MM.1S (cell line): ENCODE measurements at regions not wholly inside any gene's neighbourhood (a gene's known extent, or its start where the extent isn't known, plus 50 kb on each side); places are given as distances from the start of the nearest gene placed in this dataset.

Experiments used
- DNase-seq: peaks from one replicate; pipeline ENCODE4 v3.0.0-alpha.2; 2015
- H2AFZ ChIP-seq: fragments of 300-600 bp; sonication (generic); 2 replicates; pipeline ENCODE4 v1.6.0; 2016; ENCODE audit warnings: antibody characterized with exemption, low read length
- H3F3A ChIP-seq: fragments of 300-600 bp; sonication (generic); 2 replicates; pipeline ENCODE4 v1.6.1; 2016; ENCODE audit warnings: mild to moderate bottlenecking, antibody characterized with exemption, low read length, moderate library complexity, mixed read lengths; ENCODE audit not compliant: insufficient read depth
- H3K27ac ChIP-seq: fragments of 300-600 bp; sonication (generic); 2 replicates; pipeline ENCODE4 v1.5.1; 2016; ENCODE audit warnings: mild to moderate bottlenecking, low read length
- H3K27me3 ChIP-seq: fragments of 300-600 bp; sonication (generic); replicated peaks from 2 replicates; pipeline ENCODE4 v1.6.0; 2016; ENCODE audit warnings: low read length; ENCODE audit not compliant: insufficient read depth
- H3K36me3 ChIP-seq: fragments of 300-600 bp; sonication (generic); replicated peaks from 2 replicates; pipeline ENCODE4 v1.6.1; 2016; ENCODE audit warnings: mild to moderate bottlenecking, low read length, mixed read lengths; ENCODE audit not compliant: insufficient read depth
- H3K4me1 ChIP-seq: fragments of 300-600 bp; sonication (generic); 2 replicates; pipeline ENCODE4 v1.6.1; 2016; ENCODE audit warnings: low read length, mixed read lengths
- H3K4me2 ChIP-seq: fragments of 300-600 bp; sonication (generic); 2 replicates; pipeline ENCODE4 v1.6.0; 2016; ENCODE audit warnings: low read depth, low read length
- H3K4me3 ChIP-seq: fragments of 300-600 bp; sonication (generic); 2 replicates; pipeline ENCODE4 v1.5.1; 2016; ENCODE audit warnings: low read length, mixed read lengths
- H3K79me2 ChIP-seq: fragments of 300-600 bp; sonication (generic); 2 replicates; pipeline ENCODE4 v1.6.1; 2016; ENCODE audit warnings: mixed run types, low read length, mixed read lengths
- H3K9ac ChIP-seq: fragments of 300-600 bp; sonication (generic); 2 replicates; pipeline ENCODE4 v1.6.1; 2016; ENCODE audit warnings: low read length, mixed read lengths
- H3K9me2 ChIP-seq: fragments of 300-600 bp; sonication (generic); replicated peaks from 2 replicates; pipeline ENCODE4 v1.6.1; 2016; ENCODE audit warnings: mild to moderate bottlenecking, low read length, mixed read lengths; ENCODE audit not compliant: insufficient read depth
- H3K9me3 ChIP-seq: fragments of 300-600 bp; sonication (generic); replicated peaks from 2 replicates; pipeline ENCODE4 v1.6.1; 2016; ENCODE audit warnings: mild to moderate bottlenecking, low read length, mixed read lengths; ENCODE audit not compliant: insufficient read depth
- H4K20me1 ChIP-seq: fragments of 300-600 bp; sonication (generic); 2 replicates; pipeline ENCODE4 v1.6.1; 2016; ENCODE audit warnings: mild to moderate bottlenecking, low read length, moderate library complexity, mixed read lengths; ENCODE audit not compliant: insufficient read depth
- CTCF ChIP-seq: fragments of 300-600 bp; sonication (generic); IDR thresholded peaks from 2 replicates; pipeline ENCODE4 v1.5.1; 2016; ENCODE audit warnings: antibody characterized with exemption, low read length, mixed read lengths
- EZH2 ChIP-seq: fragments of 300-600 bp; sonication (generic); optimal IDR thresholded peaks from 2 replicates; pipeline ENCODE3; 2017; ENCODE audit warnings: low read depth, mild to moderate bottlenecking, antibody characterized with exemption, low read length, mixed read lengths
- EZH2phosphoT487 ChIP-seq: fragments of 300-600 bp; sonication (generic); IDR thresholded peaks from 2 replicates; pipeline ENCODE4 v1.6.1; 2018; ENCODE audit warnings: antibody characterized with exemption, low read length

- no peak overlapping the region for H3K4me3 ChIP-seq
- H3K4me2 ChIP-seq, result peak overlapping the region; percentile 36; the same call in 1 of the 2 replicates
These were observed 496.6 kb downstream of the STIM2 start for GRCh38 chr4:27357283-27357682.

GRCh38 chr4:27358269-27358668 lies 497.6 kb downstream of the STIM2 start:
- TF ChIP-seq EZH2 (no peak), CTCF (no peak), EZH2phosphoT487 (no peak)
- H4K20me1 ChIP-seq, result no peaks in the 10 kb centered on the region
- H3K4me3 ChIP-seq, result no peak overlapping the region
- no peaks in the 10 kb centered on the region for H3K36me3 ChIP-seq
- peak; percentile 60 for DNase-seq
- H3K9me2 ChIP-seq, result no peaks in the 10 kb centered on the region
- peak overlapping the region; percentile 36 for H3K4me2 ChIP-seq
- no peaks in the 10 kb centered on the region for H3K27me3 ChIP-seq
- H3K79me2 ChIP-seq, result no peaks in the 10 kb centered on the region
- no peak overlapping the region for H3K9ac ChIP-seq
- H3F3A ChIP-seq, result peaks cover 10% of the 10 kb centered on the region; the same call in 1 of the 2 replicates
- peak overlapping the region; percentile 13 for H2AFZ ChIP-seq
- peak overlapping the region; percentile 43; the same call in 1 of the 2 replicates for H3K27ac ChIP-seq
- H3K9me3 ChIP-seq, result no peaks in the 10 kb centered on the region
- peaks cover 28% of the 10 kb centered on the region for H3K4me1 ChIP-seq

More at GRCh38 chr4:27357283-27357682, 496.6 kb downstream of the STIM2 start:
- Histone ChIP-seq H3K4me1 (peaks cover 28% of the 10 kb centered on the region), H3K9me2 (no peaks in the 10 kb centered on the region), H3K27ac (no peak overlapping the region; the same call in 1 of the 2 replicates), H3F3A (peaks cover 10% of the 10 kb centered on the region; the same call in 1 of the 2 replicates), H2AFZ (0 out of 2 replicates have a peak overlapping the region, but pooled peaks have one; percentile 1), H3K9me3 (no peaks in the 10 kb centered on the region), H3K36me3 (no peaks in the 10 kb centered on the region), H3K27me3 (no peaks in the 10 kb centered on the region), H3K9ac (no peak overlapping the region), H3K79me2 (no peaks in the 10 kb centered on the region), H4K20me1 (no peaks in the 10 kb centered on the region)
- peak; percentile 72 for DNase-seq
- TF ChIP-seq CTCF (peak; percentile 54), EZH2 (no peak)

- H2AFZ ChIP-seq, result no peak overlapping the region
- no peak overlapping the region for H3K27ac ChIP-seq
- no peak overlapping the region for H3K4me3 ChIP-seq
- peaks cover 28% of the 10 kb centered on the region for H3K4me1 ChIP-seq
- H3K9me2 ChIP-seq, result no peaks in the 10 kb centered on the region
- H3K9ac ChIP-seq, result no peak overlapping the region
- H4K20me1 ChIP-seq, result no peaks in the 10 kb centered on the region
- no peak overlapping the region for H3K4me2 ChIP-seq
- no peak for TF ChIP-seq EZH2
- no peak for TF ChIP-seq CTCF
- TF ChIP-seq EZH2phosphoT487, result no peak
- H3K9me3 ChIP-seq, result no peaks in the 10 kb centered on the region
- H3F3A ChIP-seq, result peaks cover 10% of the 10 kb centered on the region; the same call in 1 of the 2 replicates
- DNase-seq, result no peak
- H3K79me2 ChIP-seq, result no peaks in the 10 kb centered on the region
- H3K36me3 ChIP-seq, result no peaks in the 10 kb centered on the region
- H3K27me3 ChIP-seq, result no peaks in the 10 kb centered on the region
These were observed 499.5 kb downstream of the STIM2 start for GRCh38 chr4:27360131-27360530.
